MM.1S (cell line): ENCODE measurements at regions not wholly inside any gene's neighbourhood (a gene's known extent, or its start where the extent isn't known, plus 50 kb on each side); places are given as distances from the start of the nearest gene placed in this dataset.

ENCODE experiments used
- EZH2 ChIP-seq: fragments of 300-600 bp; sonication (generic); optimal IDR thresholded peaks from 2 replicates; pipeline ENCODE3; 2017; ENCODE audit warnings: low read depth, mild to moderate bottlenecking, antibody characterized with exemption, low read length, mixed read lengths
- TF ChIP-seq, protein P1 (sequence below): fragments of 300-600 bp; sonication (generic); IDR thresholded peaks from 2 replicates; pipeline ENCODE4 v1.5.1; 2016; ENCODE audit warnings: antibody characterized with exemption, low read length, mixed read lengths

DNA sequence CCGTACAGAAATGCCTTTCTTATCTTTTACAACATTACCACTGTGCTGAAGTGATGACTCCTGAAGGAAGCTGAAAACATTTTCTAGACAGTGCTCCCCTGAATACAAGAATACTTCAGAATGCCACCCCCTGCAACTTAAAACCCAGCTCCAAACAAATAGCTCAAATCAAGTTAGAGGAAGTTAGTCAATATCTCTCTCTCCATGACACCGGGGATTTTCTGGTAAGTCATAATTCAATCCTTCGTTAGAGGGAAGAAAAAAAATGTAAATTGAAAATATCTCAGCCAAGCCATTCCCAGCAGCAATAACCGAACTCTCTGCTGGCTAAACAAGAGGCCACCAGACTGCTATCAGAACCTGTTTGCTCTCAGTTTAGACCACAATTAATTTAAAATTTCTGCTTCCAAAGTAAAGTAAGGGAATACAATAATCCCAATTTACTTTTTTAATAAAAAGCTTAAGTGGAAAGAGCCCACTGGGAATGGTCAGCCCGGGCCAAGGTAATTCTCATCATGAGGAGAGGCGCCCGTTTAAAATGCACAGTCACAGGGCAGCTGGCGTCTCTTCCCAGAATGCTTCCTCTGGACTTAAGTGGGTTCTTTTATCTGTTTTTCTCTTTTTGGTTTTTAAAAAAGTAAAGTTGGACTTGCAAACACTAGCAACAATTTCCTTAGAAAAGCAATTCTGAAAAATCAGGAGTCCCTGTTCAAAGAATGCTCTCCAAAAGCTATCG is 710.1 kb upstream of the STXBP6 start:
- TF ChIP-seq, protein P1, sequence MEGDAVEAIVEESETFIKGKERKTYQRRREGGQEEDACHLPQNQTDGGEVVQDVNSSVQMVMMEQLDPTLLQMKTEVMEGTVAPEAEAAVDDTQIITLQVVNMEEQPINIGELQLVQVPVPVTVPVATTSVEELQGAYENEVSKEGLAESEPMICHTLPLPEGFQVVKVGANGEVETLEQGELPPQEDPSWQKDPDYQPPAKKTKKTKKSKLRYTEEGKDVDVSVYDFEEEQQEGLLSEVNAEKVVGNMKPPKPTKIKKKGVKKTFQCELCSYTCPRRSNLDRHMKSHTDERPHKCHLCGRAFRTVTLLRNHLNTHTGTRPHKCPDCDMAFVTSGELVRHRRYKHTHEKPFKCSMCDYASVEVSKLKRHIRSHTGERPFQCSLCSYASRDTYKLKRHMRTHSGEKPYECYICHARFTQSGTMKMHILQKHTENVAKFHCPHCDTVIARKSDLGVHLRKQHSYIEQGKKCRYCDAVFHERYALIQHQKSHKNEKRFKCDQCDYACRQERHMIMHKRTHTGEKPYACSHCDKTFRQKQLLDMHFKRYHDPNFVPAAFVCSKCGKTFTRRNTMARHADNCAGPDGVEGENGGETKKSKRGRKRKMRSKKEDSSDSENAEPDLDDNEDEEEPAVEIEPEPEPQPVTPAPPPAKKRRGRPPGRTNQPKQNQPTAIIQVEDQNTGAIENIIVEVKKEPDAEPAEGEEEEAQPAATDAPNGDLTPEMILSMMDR: no peak
- TF ChIP-seq EZH2: no peak
